AG04450 (cell line): ENCODE measurements at regions not wholly inside any gene's neighbourhood (a gene's known extent, or its start where the extent isn't known, plus 50 kb on each side); places are given as distances from the start of the nearest gene placed in this dataset.

Source experiments
- CTCF ChIA-PET: fragments of 300-600, 350-600 bp; formaldehyde crosslinking; extraction: SDS; loops from one replicate; lab custom pipeline; 2022; ENCODE audit warnings: antibody characterized with exemption, inconsistent platforms; lab: Charles Lee
- POLR2A ChIA-PET: fragments of 350-600 bp; formaldehyde crosslinking; extraction: SDS; loops from one replicate; lab custom pipeline; 2021; ENCODE audit warnings: antibody characterized with exemption, inconsistent platforms; lab: Yijun Ruan, JAX
- DNase-seq: peaks from one replicate; pipeline ENCODE4 v3.0.0-alpha.2; 2011; ENCODE audit warnings: low read depth, low spot score
- H3K27ac ChIP-seq: one replicate; pipeline ENCODE4 v1.5.1; 2012; ENCODE audit warnings: low read depth, low read length, control low read depth
- H3K27me3 ChIP-seq: one replicate; pipeline ENCODE4 v1.6.0; 2012; ENCODE audit warnings: low read length; ENCODE audit not compliant: control insufficient read depth, insufficient read depth
- H3K4me3 ChIP-seq: 2 replicates; pipeline ENCODE4 v1.5.1; 2011; ENCODE audit warnings: mild to moderate bottlenecking, low read depth, low read length, control low read depth
- H3K9me3 ChIP-seq: 2 replicates; pipeline ENCODE4 v1.5.1; 2012; ENCODE audit warnings: low read length; ENCODE audit not compliant: control insufficient read depth, insufficient read depth
- CTCF ChIP-seq: IDR thresholded peaks from 2 replicates; pipeline ENCODE4 v1.5.1; 2011; ENCODE audit warnings: low read depth, low read length, control low read depth, inconsistent platforms

DNA sequence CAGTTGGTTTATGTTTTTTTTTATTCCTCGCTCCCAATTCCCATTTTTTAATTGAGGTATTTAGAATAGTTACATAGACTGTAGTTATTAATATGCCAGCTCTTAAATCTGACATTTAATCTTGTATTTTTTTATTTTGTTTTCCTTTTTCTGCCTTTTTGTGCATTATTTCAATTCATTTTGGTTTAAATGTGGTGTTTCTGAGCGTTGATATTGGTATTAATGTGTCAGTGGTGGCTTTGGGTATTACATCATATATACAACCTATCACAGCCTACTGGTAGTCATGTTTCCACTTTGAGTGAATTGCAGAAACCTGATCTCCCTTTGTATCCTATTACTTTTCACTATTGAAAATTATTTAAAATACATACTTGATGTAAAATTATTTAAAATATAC lies 1027.3 kb downstream of the KCNT2 start:
- ChIA-PET CTCF (interaction anchor here (0.6 to 0.7 kb wide), 4 partner anchors 14 to 338 kb away, joined by 3 to 6 read pairs (median 5); no protein-coding TSS in a partner anchor), POLR2A (no interaction called here)
- no peak for DNase-seq

GRCh38 chr1:195577748-195578147 lies 1030.5 kb downstream of the KCNT2 start:
- no peaks in the 10 kb centered on the region for H3K27me3 ChIP-seq
- ChIA-PET POLR2A (no interaction called here), CTCF (no interaction called here)
- DNase-seq = no peak
- TF ChIP-seq CTCF = no peak
- no peak overlapping the region for H3K27ac ChIP-seq
- no peaks in the 10 kb centered on the region; the same call in 1 of the 2 replicates for H3K9me3 ChIP-seq
- no peak overlapping the region for H3K4me3 ChIP-seq

More for the DNA sequence above, 1027.3 kb downstream of the KCNT2 start:
- peak; percentile 10; the same call in 1 of the 2 replicates for TF ChIP-seq CTCF
- H3K27me3 ChIP-seq = no peaks in the 10 kb centered on the region
- H3K4me3 ChIP-seq = no peak overlapping the region
- H3K9me3 ChIP-seq = no peaks in the 10 kb centered on the region
- no peak overlapping the region for H3K27ac ChIP-seq

GRCh38 chr1:195576641-195577040 lies 1031.6 kb downstream of the KCNT2 start:
- no peaks in the 10 kb centered on the region; the same call in 1 of the 2 replicates for H3K9me3 ChIP-seq
- ChIA-PET POLR2A (no interaction called here), CTCF (no interaction called here)
- H3K4me3 ChIP-seq = no peak overlapping the region
- no peaks in the 10 kb centered on the region for H3K27me3 ChIP-seq
- no peak for TF ChIP-seq CTCF
- no peak overlapping the region for H3K27ac ChIP-seq
- no peak for DNase-seq

DNA sequence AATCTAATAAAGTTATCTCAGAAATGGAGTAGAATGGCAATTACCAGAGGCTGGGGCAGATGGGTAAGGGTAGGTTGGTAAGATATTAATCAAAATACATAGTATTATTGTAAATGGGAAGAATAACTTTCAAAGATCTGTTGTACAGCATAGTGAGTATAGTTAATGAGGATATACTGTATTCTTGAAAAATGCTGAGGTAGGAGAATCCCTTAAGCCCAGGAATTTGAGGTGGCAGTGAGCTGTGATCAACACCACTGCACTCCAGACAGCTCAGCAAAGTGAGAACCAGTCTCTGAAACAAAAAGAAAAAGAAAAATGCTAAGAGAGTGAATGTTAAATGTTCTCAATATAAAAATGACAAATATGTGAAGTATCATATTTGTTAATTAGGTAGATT lies 1033.7 kb downstream of the KCNT2 start:
- Histone ChIP-seq H3K27me3 (no peaks in the 10 kb centered on the region), H3K4me3 (no peak overlapping the region), H3K9me3 (no peaks in the 10 kb centered on the region; the same call in 1 of the 2 replicates), H3K27ac (no peak overlapping the region)
- DNase-seq = no peak
- CTCF ChIA-PET = no interaction called here
- TF ChIP-seq CTCF = no peak
- POLR2A ChIA-PET = no interaction called here

- H3K27me3 ChIP-seq = no peaks in the 10 kb centered on the region
- no peak overlapping the region for H3K27ac ChIP-seq
- no peaks in the 10 kb centered on the region; the same call in 1 of the 2 replicates for H3K9me3 ChIP-seq
- H3K4me3 ChIP-seq = no peak overlapping the region
- ChIA-PET POLR2A (no interaction called here), CTCF (no interaction called here)
- no peak for DNase-seq
- no peak for TF ChIP-seq CTCF
These were observed 1038.3 kb downstream of the KCNT2 start for GRCh38 chr1:195569934-195570333.
